ENCODE measurements at regions not wholly inside any gene's neighbourhood (a gene's known extent, or its start where the extent isn't known, plus 50 kb on each side); places are given as distances from the start of the nearest gene placed in this dataset.
"Not testable (repeated sequence)": the region's sequence is repeated elsewhere in the genome, so short reads cannot be mapped to it uniquely, and the experiment has no call there.

DNA sequence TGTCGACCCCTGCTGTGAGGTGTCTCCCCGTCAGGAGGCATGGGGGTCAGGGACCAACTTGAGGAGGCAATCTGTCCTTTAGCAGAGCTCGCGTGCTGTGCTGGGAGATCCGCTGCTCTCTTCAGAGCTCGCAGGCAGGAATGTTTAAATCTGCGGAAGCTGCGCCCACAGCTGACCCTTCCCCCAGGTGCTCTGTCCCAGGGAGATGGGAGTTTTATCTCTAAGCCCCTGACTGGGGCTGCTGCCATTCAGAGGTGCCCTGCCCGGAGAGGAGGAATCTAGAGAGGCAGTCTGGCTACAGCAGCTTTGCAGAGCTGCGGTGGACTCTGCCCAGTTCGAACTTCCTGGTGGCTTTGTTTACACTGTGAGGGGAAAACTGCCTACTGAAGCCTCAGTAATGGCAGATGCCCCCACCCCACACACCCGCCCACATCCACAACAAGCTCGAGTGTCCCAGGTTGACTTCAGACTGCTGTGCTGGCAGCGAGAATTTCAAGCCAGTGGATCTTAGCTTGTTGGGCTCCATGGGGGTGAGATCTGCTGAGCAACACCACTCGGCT is 133.1 kb downstream of the CENPC start:
- not testable (repeated sequence) for H3K4me3 ChIP-seq (ENCODE audit: low read depth, low read length)

DNA sequence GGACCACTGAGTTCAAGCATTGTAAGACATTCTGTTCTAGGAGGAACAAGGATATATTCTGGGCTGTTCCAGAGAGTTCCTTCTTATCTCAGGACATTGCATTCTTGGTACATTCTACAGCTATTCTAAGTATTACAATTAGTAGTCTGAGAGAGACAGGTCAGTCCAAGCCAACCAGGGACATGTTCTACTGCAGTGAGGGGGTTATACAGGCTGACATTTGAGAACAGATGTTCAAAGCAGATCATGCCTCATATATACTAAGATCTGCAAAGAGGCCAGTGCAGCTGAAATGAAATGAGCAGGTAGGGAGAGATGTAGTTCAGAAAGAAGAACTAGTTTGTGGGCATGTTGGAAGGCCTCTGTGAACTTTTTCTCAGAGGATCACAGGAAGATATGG is 142.0 kb downstream of the CENPC start:
- no peak for TF ChIP-seq CTCF (IDR thresholded peaks at IDR 0.05; ENCODE audit: borderline replicate concordance, insufficient read depth, low read depth, low read length)

GRCh38 chr4:67401902-67402301 is 143.4 kb downstream of the CENPC start:
- no peak for TF ChIP-seq CTCF (IDR thresholded peaks at IDR 0.05; ENCODE audit: borderline replicate concordance, insufficient read depth, low read depth, low read length)

More for the DNA sequence above, 142.0 kb downstream of the CENPC start:
- H3K4me3 ChIP-seq (ENCODE audit: low read depth, low read length) = no peak overlapping the region

GRCh38 chr4:67397931-67398330 is 147.4 kb downstream of the CENPC start:
- no peak for TF ChIP-seq CTCF (IDR thresholded peaks at IDR 0.05; ENCODE audit: borderline replicate concordance, insufficient read depth, low read depth, low read length)
- no peak overlapping the region for H3K4me3 ChIP-seq (ENCODE audit: low read depth, low read length)

More at GRCh38 chr4:67401902-67402301, 143.4 kb downstream of the CENPC start:
- H3K4me3 ChIP-seq (ENCODE audit: low read depth, low read length) = no peak overlapping the region

GRCh38 chr4:67397031-67397430 is 148.3 kb downstream of the CENPC start:
- TF ChIP-seq CTCF (IDR thresholded peaks at IDR 0.05; ENCODE audit: borderline replicate concordance, insufficient read depth, low read depth, low read length) = no peak
- no peak overlapping the region for H3K4me3 ChIP-seq (ENCODE audit: low read depth, low read length)

- TF ChIP-seq CTCF (IDR thresholded peaks at IDR 0.05; ENCODE audit: borderline replicate concordance, insufficient read depth, low read depth, low read length) = no peak
- H3K4me3 ChIP-seq (ENCODE audit: low read depth, low read length) = no peak overlapping the region
Measured at GRCh38 chr4:67396008-67396407, 149.3 kb downstream of the CENPC start.

DNA sequence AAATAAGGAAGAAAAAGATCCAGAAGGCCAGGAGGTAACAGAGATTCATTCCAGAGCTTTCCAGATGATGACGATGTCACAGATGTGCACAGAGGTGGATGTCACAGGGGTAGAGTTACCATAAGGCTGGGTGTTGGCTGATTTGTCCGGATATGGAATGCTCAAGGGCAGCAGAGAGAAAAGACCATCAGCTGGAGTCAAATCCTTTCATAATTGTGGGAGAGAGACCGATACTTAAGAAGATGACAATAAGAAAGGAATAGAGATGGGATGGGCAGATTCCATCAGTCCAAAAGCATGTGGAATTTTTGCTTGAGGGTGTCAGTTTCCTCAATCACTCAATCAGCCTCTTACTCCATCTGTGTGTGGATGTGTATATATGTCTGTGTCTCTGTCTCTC is 150.4 kb downstream of the CENPC start:
- no peak overlapping the region for H3K4me3 ChIP-seq (ENCODE audit: low read depth, low read length)
- no peak for TF ChIP-seq CTCF (IDR thresholded peaks at IDR 0.05; ENCODE audit: borderline replicate concordance, insufficient read depth, low read depth, low read length)
